Fibroblast of the conjunctiva (primary cell): ENCODE measurements at regions not wholly inside any gene's neighbourhood (a gene's known extent, or its start where the extent isn't known, plus 50 kb on each side); places are given as distances from the start of the nearest gene placed in this dataset.
"Not testable (repeated sequence)": the region's sequence is repeated elsewhere in the genome, so short reads cannot be mapped to it uniquely, and the experiment has no call there.

Experiments used
- DNase-seq: peaks from one replicate; pipeline ENCODE4 v3.0.0-alpha.2; 2010; ENCODE audit warnings: low read depth

DNA sequence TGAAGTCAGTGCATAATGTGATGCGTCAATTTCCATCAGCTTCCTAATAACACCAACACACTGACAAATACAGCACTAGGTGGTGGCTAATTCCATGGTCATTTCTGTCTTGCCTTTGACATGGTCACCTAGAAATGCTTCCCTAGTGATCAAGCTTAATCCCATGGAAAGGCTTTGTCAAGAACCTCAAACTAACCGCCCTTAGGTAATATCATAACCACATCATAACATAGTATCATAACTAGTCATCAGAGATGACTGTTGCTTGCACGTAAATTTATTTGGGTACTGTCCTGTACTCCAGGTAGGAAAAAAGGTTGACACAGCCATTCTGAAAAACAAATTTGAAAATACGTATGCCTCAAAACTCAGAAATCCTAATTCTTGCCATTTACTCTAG, 471.8 kb downstream of the IRS1 start:
- no peak for DNase-seq

DNA sequence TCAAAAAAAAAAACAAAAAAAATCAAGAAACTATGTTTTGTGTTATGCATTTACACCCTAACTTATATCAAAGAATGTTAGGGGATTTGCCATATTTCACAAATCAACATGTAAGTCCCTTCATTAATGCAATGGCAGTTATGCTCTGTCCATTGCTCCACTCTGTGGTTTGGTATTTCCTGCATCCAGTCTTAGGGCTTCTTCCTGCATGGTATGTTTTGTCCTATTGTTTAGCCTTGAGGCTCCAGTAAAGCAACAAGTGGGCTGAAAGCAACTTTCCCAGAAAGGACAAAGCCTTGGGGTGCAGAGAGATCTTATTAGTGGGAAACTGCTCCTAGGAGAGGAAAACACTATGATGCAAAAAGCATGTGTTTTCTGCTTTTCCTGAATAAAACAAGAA, 474.1 kb downstream of the IRS1 start:
- no peak for DNase-seq

DNA sequence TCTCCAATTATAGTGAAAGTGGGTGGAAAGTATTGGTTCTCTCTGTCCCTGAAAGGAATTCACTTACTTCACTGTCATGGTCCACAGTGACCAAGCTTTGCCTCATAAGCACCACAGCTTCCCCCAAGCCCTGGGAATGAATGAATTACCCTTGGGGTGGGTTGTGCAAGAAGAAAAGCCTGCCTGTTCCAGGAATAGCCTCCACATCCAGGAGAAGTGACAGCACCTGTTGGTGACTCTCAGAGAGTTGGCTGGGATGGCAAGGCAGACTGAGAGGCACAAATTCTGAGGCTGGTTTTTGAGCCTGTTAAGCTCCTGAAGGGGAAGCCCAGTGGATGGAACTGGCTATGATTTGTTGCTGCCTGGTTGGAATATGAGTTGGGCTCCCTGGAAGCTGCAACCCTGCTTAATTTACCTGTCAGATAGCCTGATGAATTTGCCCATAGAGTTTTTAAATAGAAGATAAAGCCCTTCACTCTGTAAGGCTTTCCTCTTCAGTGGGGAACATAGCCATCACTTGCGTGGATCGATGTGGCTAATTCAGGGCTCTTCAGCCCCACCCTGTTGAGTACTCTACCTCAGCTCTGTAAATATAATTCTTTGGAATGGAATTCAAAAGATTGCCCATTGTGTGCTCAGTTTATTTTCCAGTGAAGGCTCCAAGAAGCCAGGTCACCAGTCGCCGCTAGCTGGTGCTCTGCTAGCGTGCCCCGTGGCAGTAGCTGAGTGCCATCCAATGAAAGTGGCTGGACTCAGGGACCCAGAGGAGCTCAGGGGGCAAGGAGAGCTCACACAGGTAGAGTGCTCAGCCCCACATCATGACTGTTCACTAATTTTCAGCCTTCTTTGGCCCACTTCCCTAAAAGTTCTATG, 479.3 kb downstream of the IRS1 start:
- no peak for DNase-seq

DNA sequence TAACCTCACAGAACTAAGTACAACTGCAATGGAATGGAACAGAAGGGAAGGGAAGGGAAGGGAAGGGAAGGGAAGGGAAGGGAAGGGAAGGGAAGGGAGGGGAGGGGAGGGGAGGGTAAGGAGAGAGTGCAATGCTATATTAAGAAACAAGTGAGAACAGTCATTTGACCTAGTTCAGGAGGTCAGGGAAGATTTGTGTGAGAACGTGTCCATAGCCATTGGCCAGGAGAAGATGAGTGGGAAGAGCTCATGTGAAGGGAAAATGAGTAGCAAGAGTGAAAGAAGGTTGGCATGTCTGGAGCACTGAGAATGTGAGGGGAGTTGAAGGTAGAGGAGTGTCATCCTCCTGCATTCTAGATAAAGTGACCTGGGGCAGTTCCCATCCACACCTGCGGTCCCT, 481.6 kb downstream of the IRS1 start:
- DNase-seq, result no peak

GRCh38 chr2:226313060-226313459, 486.6 kb downstream of the IRS1 start:
- DNase-seq, result no peak

- DNase-seq, result no peak
Observed at GRCh38 chr2:226312155-226312554, 487.5 kb downstream of the IRS1 start.

DNA sequence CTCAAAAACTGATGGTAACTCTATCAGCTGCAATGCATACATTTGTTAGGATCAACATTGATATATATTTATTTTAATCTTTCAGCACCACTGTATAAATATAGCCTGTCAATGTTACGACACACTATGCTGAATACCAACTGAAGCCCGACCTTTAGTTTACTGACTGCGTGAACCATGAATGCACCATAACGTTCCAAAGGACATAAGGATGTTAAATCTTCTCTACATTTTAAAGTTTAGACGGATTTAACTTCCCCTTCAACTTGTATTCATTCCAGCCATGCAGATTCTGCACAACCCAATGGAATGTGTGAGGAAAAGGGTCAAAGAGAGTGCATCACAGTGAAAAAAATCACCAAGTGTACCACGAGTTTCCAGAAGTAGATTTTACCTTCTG, 489.5 kb downstream of the IRS1 start:
- DNase-seq, result no peak

DNA sequence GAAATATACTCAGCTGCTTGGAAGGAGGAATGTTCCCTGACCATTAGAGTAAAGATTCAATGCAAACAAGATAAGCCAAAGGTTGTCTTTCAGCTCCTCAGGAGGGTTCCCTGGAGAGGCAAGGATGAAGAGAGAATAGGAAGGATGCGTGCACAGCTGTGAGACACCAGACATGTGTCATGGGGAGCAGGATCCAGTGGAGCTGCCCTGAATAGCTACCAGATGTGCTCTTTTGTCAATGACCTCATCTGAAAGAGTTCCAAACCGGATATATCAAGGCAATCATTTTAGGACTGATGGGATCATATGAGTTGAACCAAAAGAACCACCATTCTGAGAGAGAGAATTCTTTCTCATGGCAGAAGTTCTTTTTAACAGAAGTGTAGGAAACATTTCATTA, 490.6 kb downstream of the IRS1 start:
- DNase-seq, result peak; percentile 20

GRCh38 chr2:226308323-226308680, 491.3 kb downstream of the IRS1 start:
- no peak for DNase-seq

DNA sequence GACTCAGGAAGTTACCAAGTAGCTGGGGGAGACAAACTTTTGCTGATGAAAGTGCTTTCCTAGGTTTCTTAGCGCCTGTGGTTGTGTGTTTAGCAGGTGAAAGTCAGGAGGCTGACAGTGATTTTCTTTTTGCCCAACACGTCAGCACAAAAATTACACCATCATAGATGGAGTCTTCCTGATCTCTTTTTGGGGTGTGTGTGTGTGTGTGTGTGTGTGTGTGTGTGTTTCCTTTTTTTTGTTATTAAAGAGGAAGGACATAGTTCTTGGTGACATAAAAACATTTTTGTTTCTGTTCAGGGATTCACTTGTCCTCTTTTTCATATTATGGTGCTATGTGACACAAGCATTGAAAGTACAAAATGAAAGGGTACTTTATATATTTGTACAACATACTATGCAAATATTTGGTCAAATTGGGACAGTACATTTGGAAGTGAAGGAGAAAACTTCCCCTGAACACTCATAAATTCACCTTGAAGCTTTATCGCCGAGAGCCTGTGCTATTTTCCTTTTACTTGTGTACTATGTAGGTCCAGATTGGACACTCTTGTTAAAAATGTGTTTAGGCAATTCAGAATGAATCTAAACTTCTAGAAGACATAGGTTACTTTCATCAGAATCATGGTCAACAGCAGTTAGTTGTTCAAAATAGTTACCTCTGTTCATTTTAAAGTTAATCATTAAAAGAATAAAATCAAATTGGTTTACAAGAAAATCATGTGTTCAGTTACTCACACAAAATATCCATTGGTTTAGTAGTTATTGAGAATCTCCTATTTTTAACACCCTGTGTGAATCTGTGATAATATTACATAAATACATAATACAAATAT, 491.9 kb downstream of the IRS1 start:
- no peak for DNase-seq

GRCh38 chr2:226306969-226307368, 492.7 kb downstream of the IRS1 start:
- DNase-seq, result no peak

DNA sequence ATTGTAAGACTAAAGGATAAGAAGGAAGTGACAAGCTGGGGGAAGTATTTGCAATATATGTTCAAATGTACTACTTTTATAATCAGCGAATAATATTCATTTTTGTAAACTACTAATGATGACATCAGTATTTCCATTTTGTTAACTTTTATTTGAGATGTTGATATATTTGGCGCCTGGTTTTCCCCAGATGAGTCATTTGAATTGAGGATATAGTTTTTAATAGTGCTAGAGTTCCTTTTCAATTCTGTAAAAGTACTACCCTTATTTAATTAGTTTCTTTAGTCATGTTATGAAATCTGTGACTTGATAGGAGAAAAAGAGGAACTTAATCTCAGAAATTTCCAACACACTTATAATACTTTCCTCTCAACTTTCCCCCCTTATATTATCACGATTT, 495.3 kb downstream of the IRS1 start:
- DNase-seq, result no peak

GRCh38 chr2:226303707-226304106, 495.9 kb downstream of the IRS1 start:
- no peak for DNase-seq

GRCh38 chr2:226300196-226300886, 499.3 kb downstream of the IRS1 start:
- no peak for DNase-seq

- no peak for DNase-seq
Observed at GRCh38 chr2:226299771-226300170, 499.8 kb downstream of the IRS1 start.

DNA sequence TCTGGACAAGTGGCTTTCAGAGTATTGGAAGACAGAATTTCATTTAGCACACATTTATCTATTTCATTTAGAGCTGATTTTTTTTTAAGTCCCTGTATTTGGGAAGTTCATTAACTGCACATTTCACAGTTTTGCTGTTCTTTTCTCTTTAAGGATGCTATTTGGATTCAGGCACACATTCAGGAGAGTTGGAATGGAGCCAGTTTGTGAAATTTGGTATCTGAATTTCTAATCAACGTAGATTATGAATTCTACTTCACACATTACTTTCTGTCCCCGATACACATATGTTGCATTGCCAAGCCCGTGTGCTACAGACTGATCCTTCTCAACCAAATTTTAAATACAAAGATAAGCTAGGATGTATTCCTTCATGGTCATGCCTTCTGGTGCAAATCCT, 503.9 kb downstream of the IRS1 start:
- DNase-seq, result no peak

DNA sequence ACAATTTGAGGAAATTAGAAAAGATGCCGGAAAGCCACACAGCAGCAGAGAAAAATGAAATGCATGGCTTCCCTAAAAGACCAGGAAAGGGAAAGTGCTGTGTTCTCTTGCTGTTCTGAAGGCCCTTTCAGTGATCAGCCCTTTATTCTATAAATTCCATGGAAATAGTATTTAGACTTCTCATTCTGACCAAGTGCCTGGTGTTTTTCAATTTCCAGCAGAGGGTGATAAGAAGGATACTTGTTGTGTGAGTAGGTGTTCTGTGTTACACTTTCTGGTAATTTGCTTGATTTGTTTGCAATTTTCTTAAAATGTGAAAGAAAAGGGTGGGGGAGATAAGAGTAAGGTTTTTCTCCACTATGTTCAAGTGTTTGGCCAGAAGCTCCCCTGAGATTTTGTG, 504.5 kb downstream of the IRS1 start:
- no peak for DNase-seq

DNA sequence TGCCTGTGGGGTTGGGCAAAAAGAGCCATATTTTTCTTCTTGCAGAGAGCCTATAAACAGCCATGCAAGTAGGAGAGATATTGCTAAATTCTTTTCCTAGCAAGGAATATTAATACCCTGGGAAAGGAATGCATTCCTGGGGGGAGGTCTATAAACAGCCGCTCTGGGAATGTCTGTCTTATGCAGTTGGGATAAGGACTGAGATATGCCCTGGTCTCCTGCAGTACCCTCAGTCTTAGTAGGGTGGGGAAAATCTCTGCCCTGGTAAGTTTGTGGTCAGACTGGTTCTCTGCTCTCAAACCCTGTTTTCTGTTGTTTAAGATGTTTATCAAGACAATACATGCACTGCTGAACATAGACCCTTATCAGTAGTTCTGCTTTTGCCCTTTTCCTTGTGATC, 508.3 kb downstream of the IRS1 start:
- DNase-seq, result not testable (repeated sequence)

GRCh38 chr2:226286916-226287315, 512.7 kb downstream of the IRS1 start:
- no peak for DNase-seq

DNA sequence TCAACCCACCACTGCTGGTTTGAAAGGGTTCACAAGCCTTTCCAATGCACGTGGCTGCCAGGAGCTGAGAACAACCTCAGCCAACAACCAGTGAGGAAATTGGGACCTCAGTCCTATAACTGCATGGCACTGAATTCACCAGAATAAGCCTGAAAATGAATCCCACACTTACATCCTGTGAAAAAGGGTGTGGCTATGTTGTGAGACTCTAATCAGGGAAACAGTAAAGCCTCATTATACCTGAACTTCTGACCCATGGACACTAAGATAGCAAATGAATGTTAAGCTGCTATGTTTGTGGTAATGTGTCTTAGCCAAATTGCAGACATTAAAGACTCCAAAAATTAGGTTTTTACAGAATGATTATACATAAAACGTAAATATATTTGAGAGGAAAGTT, 515.8 kb downstream of the IRS1 start:
- DNase-seq, result no peak

- no peak for DNase-seq
Observed at GRCh38 chr2:226282151-226282550, 517.5 kb downstream of the IRS1 start.

- not testable (repeated sequence) for DNase-seq
Observed at GRCh38 chr2:226280136-226280535, 519.5 kb downstream of the IRS1 start.

GRCh38 chr2:226275215-226275614, 524.4 kb downstream of the IRS1 start:
- no peak for DNase-seq
